Cerebellar cortex (tissue), 1 donor: ENCODE measurements at regions not wholly inside any gene's neighbourhood (a gene's known extent, or its start where the extent isn't known, plus 50 kb on each side); places are given as distances from the start of the nearest gene placed in this dataset.
A peak's percentile ranks its signal among the peaks of the same experiment; 100 is the strongest.

Experiments
- DNase-seq: peaks from one replicate; pipeline ENCODE4 v3.0.0-alpha.2; 2015; ENCODE audit warnings: low spot score

- no peak for DNase-seq
Observed at GRCh38 chr5:73291873-73292272, 118.9 kb downstream of the TMEM174 start.

- no peak for DNase-seq
Observed at GRCh38 chr5:73290242-73290641, 117.2 kb downstream of the TMEM174 start.

- DNase-seq, result no peak
Observed at GRCh38 chr5:73288803-73289720, 116.1 kb downstream of the TMEM174 start.

- DNase-seq, result no peak
Observed at GRCh38 chr5:73286896-73287295, 113.9 kb downstream of the TMEM174 start.

GRCh38 chr5:73284985-73285384 lies 112.0 kb downstream of the TMEM174 start:
- DNase-seq, result no peak

GRCh38 chr5:73284220-73284795 lies 111.3 kb downstream of the TMEM174 start:
- peak; percentile 25 for DNase-seq

GRCh38 chr5:73282923-73283322 lies 109.9 kb downstream of the TMEM174 start:
- DNase-seq, result peak; percentile 17

- DNase-seq, result peak; percentile 29
Observed at GRCh38 chr5:73282383-73282782, 109.4 kb downstream of the TMEM174 start.

- DNase-seq, result peak; percentile 73
Observed at GRCh38 chr5:73280821-73281746, 108.1 kb downstream of the TMEM174 start.

GRCh38 chr5:73280386-73280785 lies 107.4 kb downstream of the TMEM174 start:
- DNase-seq, result peak; percentile 88

GRCh38 chr5:73279805-73280204 lies 106.8 kb downstream of the TMEM174 start:
- no peak for DNase-seq

GRCh38 chr5:73278693-73279092 lies 105.7 kb downstream of the TMEM174 start:
- DNase-seq, result peak; percentile 16

GRCh38 chr5:73274881-73275663 lies 102.1 kb downstream of the TMEM174 start:
- peak; percentile 93 for DNase-seq

GRCh38 chr5:73274121-73274520 lies 101.1 kb downstream of the TMEM174 start:
- no peak for DNase-seq

GRCh38 chr5:73273379-73274050 lies 100.5 kb downstream of the TMEM174 start:
- DNase-seq, result no peak

GRCh38 chr5:73272351-73272750 lies 99.4 kb downstream of the TMEM174 start:
- no peak for DNase-seq

- no peak for DNase-seq
Observed at GRCh38 chr5:73268826-73269225, 95.8 kb downstream of the TMEM174 start.

- DNase-seq, result no peak
Observed at GRCh38 chr5:73267766-73268435, 94.9 kb downstream of the TMEM174 start.

GRCh38 chr5:73266925-73267765 lies 94.2 kb downstream of the TMEM174 start:
- no peak for DNase-seq
